ENCODE measurements at regions not wholly inside any gene's neighbourhood (a gene's known extent, or its start where the extent isn't known, plus 50 kb on each side); places are given as distances from the start of the nearest gene placed in this dataset.

DNA sequence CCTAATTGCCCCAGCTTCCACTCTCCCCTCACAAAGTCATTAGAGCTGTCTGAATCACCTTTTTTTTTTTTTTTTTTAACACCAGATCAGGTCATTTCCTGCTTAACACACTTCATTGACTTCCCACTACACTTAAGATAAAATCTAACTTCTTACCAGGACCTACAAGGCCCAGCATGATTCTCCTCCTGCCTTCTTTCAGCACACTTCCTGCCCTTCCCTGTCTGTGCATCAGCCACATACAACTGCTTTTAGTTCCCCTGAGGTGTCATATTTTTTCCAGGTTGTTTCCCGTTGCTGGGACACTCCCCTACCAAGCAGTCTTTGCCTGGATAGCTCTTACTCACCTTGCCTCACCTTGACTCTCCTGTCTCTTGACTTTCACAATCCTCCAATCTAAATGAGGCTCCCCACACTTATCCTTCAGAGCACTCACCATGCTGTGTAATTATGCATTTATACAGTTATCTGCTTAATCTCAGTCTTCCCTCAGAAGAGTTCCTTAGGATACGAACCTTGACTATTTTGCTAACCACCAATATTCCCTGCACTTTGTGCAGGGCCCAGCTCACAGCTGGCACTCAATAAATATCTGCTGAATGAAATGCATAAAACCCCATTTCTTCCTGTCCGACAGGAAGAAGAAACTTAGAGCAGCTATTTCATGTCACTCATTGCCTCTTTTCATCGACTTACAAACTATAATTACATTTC, 96.6 kb upstream of the AKIP1 start:
- TF ChIP-seq, protein P1, sequence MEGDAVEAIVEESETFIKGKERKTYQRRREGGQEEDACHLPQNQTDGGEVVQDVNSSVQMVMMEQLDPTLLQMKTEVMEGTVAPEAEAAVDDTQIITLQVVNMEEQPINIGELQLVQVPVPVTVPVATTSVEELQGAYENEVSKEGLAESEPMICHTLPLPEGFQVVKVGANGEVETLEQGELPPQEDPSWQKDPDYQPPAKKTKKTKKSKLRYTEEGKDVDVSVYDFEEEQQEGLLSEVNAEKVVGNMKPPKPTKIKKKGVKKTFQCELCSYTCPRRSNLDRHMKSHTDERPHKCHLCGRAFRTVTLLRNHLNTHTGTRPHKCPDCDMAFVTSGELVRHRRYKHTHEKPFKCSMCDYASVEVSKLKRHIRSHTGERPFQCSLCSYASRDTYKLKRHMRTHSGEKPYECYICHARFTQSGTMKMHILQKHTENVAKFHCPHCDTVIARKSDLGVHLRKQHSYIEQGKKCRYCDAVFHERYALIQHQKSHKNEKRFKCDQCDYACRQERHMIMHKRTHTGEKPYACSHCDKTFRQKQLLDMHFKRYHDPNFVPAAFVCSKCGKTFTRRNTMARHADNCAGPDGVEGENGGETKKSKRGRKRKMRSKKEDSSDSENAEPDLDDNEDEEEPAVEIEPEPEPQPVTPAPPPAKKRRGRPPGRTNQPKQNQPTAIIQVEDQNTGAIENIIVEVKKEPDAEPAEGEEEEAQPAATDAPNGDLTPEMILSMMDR (IDR thresholded peaks at IDR 0.05; ENCODE audit: insufficient read depth, low read length) = no peak
- no peak for TF ChIP-seq POLR2AphosphoS5 (IDR thresholded peaks at IDR 0.05; ENCODE audit: low read depth)
- TF ChIP-seq, protein P2, sequence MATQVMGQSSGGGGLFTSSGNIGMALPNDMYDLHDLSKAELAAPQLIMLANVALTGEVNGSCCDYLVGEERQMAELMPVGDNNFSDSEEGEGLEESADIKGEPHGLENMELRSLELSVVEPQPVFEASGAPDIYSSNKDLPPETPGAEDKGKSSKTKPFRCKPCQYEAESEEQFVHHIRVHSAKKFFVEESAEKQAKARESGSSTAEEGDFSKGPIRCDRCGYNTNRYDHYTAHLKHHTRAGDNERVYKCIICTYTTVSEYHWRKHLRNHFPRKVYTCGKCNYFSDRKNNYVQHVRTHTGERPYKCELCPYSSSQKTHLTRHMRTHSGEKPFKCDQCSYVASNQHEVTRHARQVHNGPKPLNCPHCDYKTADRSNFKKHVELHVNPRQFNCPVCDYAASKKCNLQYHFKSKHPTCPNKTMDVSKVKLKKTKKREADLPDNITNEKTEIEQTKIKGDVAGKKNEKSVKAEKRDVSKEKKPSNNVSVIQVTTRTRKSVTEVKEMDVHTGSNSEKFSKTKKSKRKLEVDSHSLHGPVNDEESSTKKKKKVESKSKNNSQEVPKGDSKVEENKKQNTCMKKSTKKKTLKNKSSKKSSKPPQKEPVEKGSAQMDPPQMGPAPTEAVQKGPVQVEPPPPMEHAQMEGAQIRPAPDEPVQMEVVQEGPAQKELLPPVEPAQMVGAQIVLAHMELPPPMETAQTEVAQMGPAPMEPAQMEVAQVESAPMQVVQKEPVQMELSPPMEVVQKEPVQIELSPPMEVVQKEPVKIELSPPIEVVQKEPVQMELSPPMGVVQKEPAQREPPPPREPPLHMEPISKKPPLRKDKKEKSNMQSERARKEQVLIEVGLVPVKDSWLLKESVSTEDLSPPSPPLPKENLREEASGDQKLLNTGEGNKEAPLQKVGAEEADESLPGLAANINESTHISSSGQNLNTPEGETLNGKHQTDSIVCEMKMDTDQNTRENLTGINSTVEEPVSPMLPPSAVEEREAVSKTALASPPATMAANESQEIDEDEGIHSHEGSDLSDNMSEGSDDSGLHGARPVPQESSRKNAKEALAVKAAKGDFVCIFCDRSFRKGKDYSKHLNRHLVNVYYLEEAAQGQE (IDR thresholded peaks at IDR 0.05; ENCODE audit: insufficient replicate concordance, low read depth) = no peak

All from HL-60 (cell line).